ENCODE measurements at regions not wholly inside any gene's neighbourhood (a gene's known extent, or its start where the extent isn't known, plus 50 kb on each side); places are given as distances from the start of the nearest gene placed in this dataset.

DNA sequence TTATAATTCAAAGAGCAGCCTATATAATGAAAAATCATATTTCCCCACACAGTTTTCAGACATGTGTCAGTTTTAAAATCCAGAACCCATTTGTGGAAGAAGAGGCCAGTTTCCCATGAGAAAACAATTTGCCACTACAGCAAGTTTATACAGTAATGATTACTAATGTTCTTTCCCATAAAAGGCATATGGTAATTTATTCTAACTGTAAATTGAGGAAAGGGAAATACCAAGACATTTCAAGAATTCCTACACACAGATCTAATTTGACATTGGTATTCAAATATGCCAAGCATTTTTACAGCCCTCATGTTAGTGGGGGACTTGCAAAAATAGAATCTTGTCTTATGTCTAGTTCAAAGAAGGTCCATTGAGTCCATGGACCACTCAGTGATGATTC lies 1368.6 kb downstream of the FSTL5 start:
- Histone ChIP-seq H3K9ac (ENCODE audit: insufficient read depth, low read depth, low read length) (no peak overlapping the region), H3K27ac (ENCODE audit: extremely low read length, insufficient read depth, low read length) (no peak overlapping the region), H3K4me3 (replicated peaks in 1 of 3; ENCODE audit: insufficient read depth in 1 of 3, low read depth in 2 of 3, low read length in 3 of 3) (no peak overlapping the region), H3K36me3 (replicated peaks in 1 of 2; ENCODE audit: control insufficient read depth in 1 of 2, insufficient read depth in 2 of 2, low read length in 2 of 2) (no peaks in the 10 kb centered on the region), H3K4me2 (ENCODE audit: low read depth, low read length) (no peak overlapping the region), H3K79me2 (ENCODE audit: insufficient read depth, low read length) (no peaks in the 10 kb centered on the region), H3K27me3 (ENCODE audit: control insufficient read depth in 1 of 2, insufficient read depth in 2 of 2, low read length in 2 of 2) (no peaks in the 10 kb centered on the region), H3K9me3 (ENCODE audit: low read length) (peaks cover 75% of the 10 kb centered on the region), H3K4me1 (ENCODE audit: insufficient read depth, low read length) (no peaks in the 10 kb centered on the region), H4K20me1 (ENCODE audit: insufficient read depth, low read length) (no peaks in the 10 kb centered on the region), H2AFZ (ENCODE audit: low read length) (no peak overlapping the region)
- ChIA-PET CTCF (ENCODE audit: low intra/inter-chr PET ratio, low total read pairs) (no interaction called here), POLR2A (no interaction called here)
- no peak for TF ChIP-seq ETV5 (CRISPR knock-in tag; IDR thresholded peaks at IDR 0.05; ENCODE audit: borderline replicate concordance)
- TF ChIP-seq, protein P1, sequence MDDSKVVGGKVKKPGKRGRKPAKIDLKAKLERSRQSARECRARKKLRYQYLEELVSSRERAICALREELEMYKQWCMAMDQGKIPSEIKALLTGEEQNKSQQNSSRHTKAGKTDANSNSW (CRISPR knock-in tag; IDR thresholded peaks at IDR 0.05; ENCODE audit: borderline replicate concordance), result no peak
- TF ChIP-seq HDAC1 (CRISPR knock-in tag; IDR thresholded peaks at IDR 0.05), result no peak
- no peak for TF ChIP-seq KLF12 (CRISPR knock-in tag; IDR thresholded peaks at IDR 0.05; ENCODE audit: borderline replicate concordance)
- TF ChIP-seq PCBP2 (optimal IDR thresholded peaks at IDR 0.05; ENCODE audit: low read depth, low read length, poor library complexity, severe bottlenecking), result no peak
- TF ChIP-seq, protein P2, sequence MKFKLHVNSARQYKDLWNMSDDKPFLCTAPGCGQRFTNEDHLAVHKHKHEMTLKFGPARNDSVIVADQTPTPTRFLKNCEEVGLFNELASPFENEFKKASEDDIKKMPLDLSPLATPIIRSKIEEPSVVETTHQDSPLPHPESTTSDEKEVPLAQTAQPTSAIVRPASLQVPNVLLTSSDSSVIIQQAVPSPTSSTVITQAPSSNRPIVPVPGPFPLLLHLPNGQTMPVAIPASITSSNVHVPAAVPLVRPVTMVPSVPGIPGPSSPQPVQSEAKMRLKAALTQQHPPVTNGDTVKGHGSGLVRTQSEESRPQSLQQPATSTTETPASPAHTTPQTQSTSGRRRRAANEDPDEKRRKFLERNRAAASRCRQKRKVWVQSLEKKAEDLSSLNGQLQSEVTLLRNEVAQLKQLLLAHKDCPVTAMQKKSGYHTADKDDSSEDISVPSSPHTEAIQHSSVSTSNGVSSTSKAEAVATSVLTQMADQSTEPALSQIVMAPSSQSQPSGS (CRISPR knock-in tag; IDR thresholded peaks at IDR 0.05), result no peak
- TF ChIP-seq, protein P3, sequence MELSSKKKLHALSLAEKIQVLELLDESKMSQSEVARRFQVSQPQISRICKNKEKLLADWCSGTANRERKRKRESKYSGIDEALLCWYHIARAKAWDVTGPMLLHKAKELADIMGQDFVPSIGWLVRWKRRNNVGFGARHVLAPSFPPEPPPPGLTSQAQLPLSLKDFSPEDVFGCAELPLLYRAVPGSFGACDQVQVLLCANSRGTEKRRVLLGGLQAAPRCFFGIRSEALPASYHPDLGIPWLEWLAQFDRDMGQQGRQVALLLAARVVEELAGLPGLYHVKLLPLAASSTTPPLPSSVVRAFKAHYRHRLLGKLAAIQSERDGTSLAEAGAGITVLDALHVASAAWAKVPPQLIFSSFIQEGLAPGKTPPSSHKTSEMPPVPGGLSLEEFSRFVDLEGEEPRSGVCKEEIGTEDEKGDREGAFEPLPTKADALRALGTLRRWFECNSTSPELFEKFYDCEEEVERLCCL (CRISPR knock-in tag; IDR thresholded peaks at IDR 0.05; ENCODE audit: borderline replicate concordance), result no peak
- no peak for TF ChIP-seq TMF1 (CRISPR knock-in tag; IDR thresholded peaks at IDR 0.05; ENCODE audit: low read depth)
- TF ChIP-seq BCL6 (CRISPR knock-in tag; IDR thresholded peaks at IDR 0.05), result no peak
- TF ChIP-seq RXRA (CRISPR knock-in tag; IDR thresholded peaks at IDR 0.05), result no peak
- TF ChIP-seq HOXA7 (CRISPR knock-in tag; IDR thresholded peaks at IDR 0.05), result no peak
- TF ChIP-seq CCAR2 (optimal IDR thresholded peaks at IDR 0.05; ENCODE audit: low read depth, low read length), result no peak
- no peak for TF ChIP-seq ZNF629 (CRISPR knock-in tag; conservative IDR thresholded peaks at IDR 0.05)
- no peak for TF ChIP-seq ZNF83 (CRISPR knock-in tag; IDR thresholded peaks at IDR 0.05; ENCODE audit: borderline replicate concordance)
- in situ Hi-C loops (cut with HindIII; ENCODE audit: extremely low pct_ligation_motif_present, low pct_unique_long_range_greater_than_20kb), result no loop called here
- BruUV-seq (replicated peaks), result no TSS peak
- intact Hi-C loops (cut with micrococcal nuclease; ENCODE audit: unreplicated experiment), result no loop called here
- DNase-seq (ENCODE audit: low spot score), result no peak
- no peak for FAIRE-seq
- no peak for ATAC-seq
